ENCODE measurements at regions not wholly inside any gene's neighbourhood (a gene's known extent, or its start where the extent isn't known, plus 50 kb on each side); places are given as distances from the start of the nearest gene placed in this dataset.

DNA sequence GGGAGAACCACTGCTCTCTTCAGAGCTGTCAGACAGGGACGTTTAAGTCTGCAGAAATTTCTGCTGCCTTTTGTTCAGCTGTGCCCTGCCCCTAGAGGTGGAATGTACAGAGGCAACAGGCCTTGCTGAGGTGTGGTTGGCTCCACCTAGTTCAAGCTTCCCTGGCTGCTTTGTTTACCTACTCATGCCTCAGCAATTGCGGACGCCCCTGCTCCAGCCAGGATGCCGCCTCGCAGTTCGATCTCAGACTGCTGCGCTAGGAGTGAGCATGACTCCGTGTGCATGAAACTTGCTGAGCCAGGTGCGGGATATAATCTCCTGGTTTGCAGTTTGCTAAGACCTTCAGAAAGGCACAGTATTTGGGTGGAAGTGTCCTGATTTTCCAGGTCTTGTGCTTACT, 70.9 kb downstream of the MAGEB5 start:
- TF ChIP-seq, protein P1, sequence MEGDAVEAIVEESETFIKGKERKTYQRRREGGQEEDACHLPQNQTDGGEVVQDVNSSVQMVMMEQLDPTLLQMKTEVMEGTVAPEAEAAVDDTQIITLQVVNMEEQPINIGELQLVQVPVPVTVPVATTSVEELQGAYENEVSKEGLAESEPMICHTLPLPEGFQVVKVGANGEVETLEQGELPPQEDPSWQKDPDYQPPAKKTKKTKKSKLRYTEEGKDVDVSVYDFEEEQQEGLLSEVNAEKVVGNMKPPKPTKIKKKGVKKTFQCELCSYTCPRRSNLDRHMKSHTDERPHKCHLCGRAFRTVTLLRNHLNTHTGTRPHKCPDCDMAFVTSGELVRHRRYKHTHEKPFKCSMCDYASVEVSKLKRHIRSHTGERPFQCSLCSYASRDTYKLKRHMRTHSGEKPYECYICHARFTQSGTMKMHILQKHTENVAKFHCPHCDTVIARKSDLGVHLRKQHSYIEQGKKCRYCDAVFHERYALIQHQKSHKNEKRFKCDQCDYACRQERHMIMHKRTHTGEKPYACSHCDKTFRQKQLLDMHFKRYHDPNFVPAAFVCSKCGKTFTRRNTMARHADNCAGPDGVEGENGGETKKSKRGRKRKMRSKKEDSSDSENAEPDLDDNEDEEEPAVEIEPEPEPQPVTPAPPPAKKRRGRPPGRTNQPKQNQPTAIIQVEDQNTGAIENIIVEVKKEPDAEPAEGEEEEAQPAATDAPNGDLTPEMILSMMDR (IDR thresholded peaks at IDR 0.05; ENCODE audit: low read depth, low read length, poor library complexity, severe bottlenecking) = no peak
- no peak for TF ChIP-seq EZH2phosphoT487 (IDR thresholded peaks at IDR 0.05; ENCODE audit: borderline replicate concordance, low read length)
